ENCODE measurements at regions not wholly inside any gene's neighbourhood (a gene's known extent, or its start where the extent isn't known, plus 50 kb on each side); places are given as distances from the start of the nearest gene placed in this dataset.

DNA sequence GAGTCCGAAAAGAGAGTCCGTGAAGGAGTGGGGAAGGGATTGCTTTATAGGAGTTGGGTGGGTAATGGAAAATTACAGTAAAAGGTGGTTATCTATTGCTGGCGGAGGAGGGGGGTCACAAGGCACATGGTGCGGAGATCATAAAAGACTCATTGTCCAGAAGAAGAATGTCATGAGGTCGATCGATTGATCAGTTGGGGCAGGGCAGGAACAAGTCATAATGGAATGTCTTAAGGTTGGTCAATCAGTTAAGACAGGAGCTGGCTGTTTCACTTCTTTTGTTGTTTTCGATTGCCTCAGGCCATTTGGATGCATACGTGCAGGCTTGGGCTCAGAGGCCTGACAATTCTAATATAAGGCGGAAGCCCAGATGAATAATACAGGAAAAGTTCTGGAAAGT is 473.0 kb upstream of the TNP1 start:
- no peaks in the 10 kb centered on the region for H3K9me3 ChIP-seq
- peaks cover 0 to 9% (median 0%) of the 10 kb centered on the region in 7 donors for H3K27me3 ChIP-seq
- no peaks in the 10 kb centered on the region for H3K36me3 ChIP-seq
- H3K27ac ChIP-seq = no peak overlapping the region
- intact Hi-C loops (cut with DNase I) = loop anchor here in 2 of 10 donors (10.0 kb wide), 2 partner anchors 102 to 118 kb away; no protein-coding TSS in a partner anchor
- TF ChIP-seq, protein P1, sequence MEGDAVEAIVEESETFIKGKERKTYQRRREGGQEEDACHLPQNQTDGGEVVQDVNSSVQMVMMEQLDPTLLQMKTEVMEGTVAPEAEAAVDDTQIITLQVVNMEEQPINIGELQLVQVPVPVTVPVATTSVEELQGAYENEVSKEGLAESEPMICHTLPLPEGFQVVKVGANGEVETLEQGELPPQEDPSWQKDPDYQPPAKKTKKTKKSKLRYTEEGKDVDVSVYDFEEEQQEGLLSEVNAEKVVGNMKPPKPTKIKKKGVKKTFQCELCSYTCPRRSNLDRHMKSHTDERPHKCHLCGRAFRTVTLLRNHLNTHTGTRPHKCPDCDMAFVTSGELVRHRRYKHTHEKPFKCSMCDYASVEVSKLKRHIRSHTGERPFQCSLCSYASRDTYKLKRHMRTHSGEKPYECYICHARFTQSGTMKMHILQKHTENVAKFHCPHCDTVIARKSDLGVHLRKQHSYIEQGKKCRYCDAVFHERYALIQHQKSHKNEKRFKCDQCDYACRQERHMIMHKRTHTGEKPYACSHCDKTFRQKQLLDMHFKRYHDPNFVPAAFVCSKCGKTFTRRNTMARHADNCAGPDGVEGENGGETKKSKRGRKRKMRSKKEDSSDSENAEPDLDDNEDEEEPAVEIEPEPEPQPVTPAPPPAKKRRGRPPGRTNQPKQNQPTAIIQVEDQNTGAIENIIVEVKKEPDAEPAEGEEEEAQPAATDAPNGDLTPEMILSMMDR (IDR thresholded peaks at IDR 0.05) = no peak
- peaks cover 4 to 34% (median 6%) of the 10 kb centered on the region in 9 donors for H3K4me1 ChIP-seq
- ATAC-seq (no peak), DNase-seq (no peak)
- WGBS, 2 donors = 98% methylated on average over 9 of the region's 9 CpGs
- no peak overlapping the region for H3K4me3 ChIP-seq

DNA sequence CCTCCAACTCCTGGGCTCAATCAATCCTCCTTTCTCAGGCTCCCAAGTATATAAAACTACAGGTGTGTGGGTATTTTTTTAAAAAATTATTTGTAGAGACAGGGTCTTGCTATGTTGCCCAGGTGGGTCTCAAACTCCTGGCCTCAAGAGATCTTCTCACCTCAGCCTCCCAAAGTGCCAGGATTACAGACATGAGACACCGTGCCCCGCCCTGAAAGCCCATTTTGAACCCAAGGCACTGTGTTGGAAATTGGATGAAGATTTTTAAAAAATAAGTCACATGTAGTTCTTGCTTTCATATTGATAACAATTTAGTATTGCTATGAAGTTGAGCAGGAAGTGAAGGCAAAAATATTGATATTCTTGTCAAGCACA is 472.5 kb upstream of the TNP1 start:
- DNase-seq (no peak), ATAC-seq (no peak)
- intact Hi-C loops (cut with DNase I) = loop anchor here in 2 of 10 donors (10.0 kb wide), 2 partner anchors 102 to 118 kb away; no protein-coding TSS in a partner anchor
- 100% methylated on average over 2 of the region's 2 CpGs for WGBS, 2 donors
- peak overlapping the region in 6 of 10 donors; percentile 36 to 83 (median 67) for H3K27ac ChIP-seq
- no peaks in the 10 kb centered on the region for H3K36me3 ChIP-seq
- no peak overlapping the region for H3K4me3 ChIP-seq
- TF ChIP-seq, protein P1 (IDR thresholded peaks at IDR 0.05) = no peak
- peaks cover 0 to 9% (median 0%) of the 10 kb centered on the region in 7 donors for H3K27me3 ChIP-seq
- H3K4me1 ChIP-seq = peaks cover 4 to 34% (median 6%) of the 10 kb centered on the region in 9 donors
- no peaks in the 10 kb centered on the region for H3K9me3 ChIP-seq

DNA sequence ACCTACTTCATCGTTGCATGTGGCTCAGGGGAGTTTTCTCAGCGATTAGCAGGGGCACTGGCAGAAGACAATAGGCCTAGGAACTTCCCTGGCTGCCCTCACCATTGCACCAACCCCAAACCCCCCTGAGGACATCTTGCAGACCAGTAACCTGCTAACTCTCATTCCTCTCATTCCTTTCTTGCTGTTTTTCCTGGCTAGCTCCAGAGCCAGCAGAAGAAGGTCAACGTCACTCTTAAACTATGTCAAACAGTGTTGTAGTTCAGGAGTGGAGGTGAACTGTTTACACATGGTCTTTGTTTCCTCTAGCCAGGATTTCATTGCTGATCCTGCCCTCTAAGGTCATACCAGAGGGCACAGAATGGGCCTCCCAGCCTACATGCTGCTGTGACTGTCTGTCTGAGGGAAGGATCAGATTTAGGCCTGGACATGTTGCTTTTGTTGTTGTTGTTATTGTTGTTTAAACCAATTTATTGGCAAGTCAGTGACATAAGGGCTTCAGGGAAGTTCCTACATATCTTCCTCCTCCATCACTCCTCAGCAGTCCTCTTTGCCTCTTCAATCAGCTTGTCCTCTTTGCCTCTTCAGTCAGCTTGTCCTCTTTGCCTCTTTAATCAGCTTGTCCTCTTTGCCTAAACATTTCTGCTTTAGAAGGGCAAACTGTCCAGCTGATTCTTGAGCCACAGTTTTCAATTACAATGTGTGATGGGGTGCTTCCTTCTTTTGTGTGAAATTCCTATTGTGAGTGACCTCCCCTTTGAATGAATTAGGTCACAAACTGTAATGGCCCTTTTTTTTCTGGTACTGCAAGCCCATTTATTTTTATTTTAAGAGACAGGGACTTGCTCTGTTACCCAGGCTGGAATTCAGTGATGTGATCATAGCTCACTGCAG is 471.9 kb upstream of the TNP1 start:
- H3K4me3 ChIP-seq = no peak overlapping the region
- DNase-seq = peak in 1 of 2 donors; percentile 21
- H3K4me1 ChIP-seq = peaks cover 4 to 34% (median 6%) of the 10 kb centered on the region in 9 donors
- 26 to 33% methylated on average over 3 of the region's 3 CpGs for WGBS, 2 donors
- no peaks in the 10 kb centered on the region for H3K9me3 ChIP-seq
- TF ChIP-seq, protein P1 (IDR thresholded peaks at IDR 0.05) = no peak
- intact Hi-C loops (cut with DNase I) = loop anchor here in 2 of 10 donors (10.0 kb wide), 2 partner anchors 103 to 117 kb away; no protein-coding TSS in a partner anchor
- no peaks in the 10 kb centered on the region for H3K36me3 ChIP-seq
- peak; percentile 70 to 93 (median 84) for ATAC-seq
- peak overlapping the region; percentile 16 to 83 (median 66) for H3K27ac ChIP-seq
- peaks cover 0 to 9% (median 0%) of the 10 kb centered on the region in 7 donors for H3K27me3 ChIP-seq

DNA sequence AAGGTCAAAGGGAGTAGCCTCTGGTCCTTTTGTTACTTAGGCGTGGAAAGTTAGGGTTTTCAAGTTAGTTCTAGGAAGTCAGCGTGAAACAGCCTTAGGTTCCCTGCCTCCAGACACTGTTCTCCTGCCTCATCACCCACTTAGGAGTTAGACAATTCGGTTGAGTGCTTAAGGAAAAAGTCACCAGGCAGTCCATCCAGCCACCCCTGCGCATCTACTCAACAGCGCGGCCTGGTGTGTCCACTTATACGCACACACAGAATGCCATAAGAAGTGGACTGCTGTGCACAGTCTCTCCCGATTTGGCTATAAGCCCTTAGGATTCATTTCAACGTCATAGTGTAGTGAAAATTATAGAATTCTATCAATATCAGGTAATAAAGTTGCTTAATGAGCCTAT is 470.8 kb upstream of the TNP1 start:
- Histone ChIP-seq H3K27ac (peak overlapping the region in 3 of 10 donors; percentile 66 to 74 (median 68)), H3K9me3 (no peaks in the 10 kb centered on the region), H3K4me3 (no peak overlapping the region), H3K36me3 (no peaks in the 10 kb centered on the region), H3K4me1 (peaks cover 4 to 42% (median 10%) of the 10 kb centered on the region in 9 donors), H3K27me3 (peaks cover 0 to 12% (median 0%) of the 10 kb centered on the region in 7 donors)
- WGBS, 2 donors = 97 to 98% methylated on average over 9 of the region's 9 CpGs
- ATAC-seq (no peak), DNase-seq (no peak)
- intact Hi-C loops (cut with DNase I) = loop anchor here in 2 of 10 donors (10.0 kb wide), 2 partner anchors 104 to 116 kb away; no protein-coding TSS in a partner anchor
- TF ChIP-seq, protein P1 (IDR thresholded peaks at IDR 0.05) = no peak
